ENCODE measurements at regions not wholly inside any gene's neighbourhood (a gene's known extent, or its start where the extent isn't known, plus 50 kb on each side); places are given as distances from the start of the nearest gene placed in this dataset.
"Not testable (repeated sequence)": the region's sequence is repeated elsewhere in the genome, so short reads cannot be mapped to it uniquely, and the experiment has no call there.

- no peak overlapping the region for H3K27ac ChIP-seq (ENCODE audit: low read depth, low read length)
- no peaks in the 10 kb centered on the region for H3K27me3 ChIP-seq (ENCODE audit: control insufficient read depth in 3 of 3, insufficient read depth in 3 of 3, low read length in 3 of 3)
- H3K9me3 ChIP-seq (ENCODE audit: control insufficient read depth in 3 of 3, low read length in 3 of 3) = peaks cover 0 to 2% (median 0%) of the 10 kb centered on the region in 3 donors
- no peaks in the 10 kb centered on the region for H3K4me1 ChIP-seq (ENCODE audit: control insufficient read depth in 3 of 3, insufficient read depth in 3 of 3, low read length in 3 of 3)
- H3K36me3 ChIP-seq (ENCODE audit: control insufficient read depth in 3 of 3, insufficient read depth in 3 of 3, low read length in 3 of 3) = no peaks in the 10 kb centered on the region
- H3K4me3 ChIP-seq (ENCODE audit: low read length in 3 of 3) = no peak overlapping the region
- no peak overlapping the region for H3K9ac ChIP-seq (ENCODE audit: low read depth in 1 of 3, low read length in 3 of 3)
Measured at GRCh38 chr11:82404981-82405380, 328.7 kb downstream of the FAM181B start.

DNA sequence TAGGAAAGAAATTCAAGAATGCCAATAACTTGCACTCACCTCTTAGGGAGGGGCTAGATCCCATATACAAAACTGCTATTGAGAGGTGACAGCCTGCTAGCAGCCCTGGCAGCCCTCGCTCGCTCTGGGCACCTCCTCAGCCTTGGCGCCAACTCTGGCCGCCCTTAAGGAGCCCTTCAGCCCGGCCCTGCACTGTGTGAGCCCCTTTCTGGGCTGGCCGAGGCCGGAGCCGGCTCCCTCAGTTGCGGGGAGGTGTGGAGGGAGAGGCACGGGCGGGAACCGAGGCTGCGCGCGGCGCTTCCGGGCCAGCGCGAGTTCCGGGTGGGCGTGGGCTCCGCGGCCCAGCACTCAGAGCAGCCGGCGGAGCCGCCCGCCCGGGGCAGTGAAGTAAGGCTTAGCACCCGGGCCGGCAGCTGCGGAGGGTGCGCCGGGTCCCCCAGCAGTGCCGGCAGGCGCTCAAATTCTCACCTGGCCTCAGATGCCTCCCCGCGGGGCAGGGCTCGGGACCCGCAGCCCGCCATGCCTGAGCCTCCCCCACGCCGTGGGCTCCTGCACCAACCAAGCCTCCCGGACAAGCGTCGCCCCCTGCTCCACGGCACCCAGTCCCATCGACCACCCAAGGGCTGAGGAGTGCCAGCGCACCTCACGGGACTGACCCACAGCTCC is 329.9 kb downstream of the FAM181B start:
- no peak overlapping the region for H3K9ac ChIP-seq (ENCODE audit: low read depth in 1 of 3, low read length in 3 of 3)
- H3K4me3 ChIP-seq (ENCODE audit: low read length in 3 of 3) = no peak overlapping the region
- no peaks in the 10 kb centered on the region for H3K27me3 ChIP-seq (ENCODE audit: control insufficient read depth in 3 of 3, insufficient read depth in 3 of 3, low read length in 3 of 3)
- H3K4me1 ChIP-seq (ENCODE audit: control insufficient read depth in 3 of 3, insufficient read depth in 3 of 3, low read length in 3 of 3) = no peaks in the 10 kb centered on the region
- no peak overlapping the region for H3K27ac ChIP-seq (ENCODE audit: low read depth, low read length)
- peaks cover 0 to 2% (median 0%) of the 10 kb centered on the region in 3 donors for H3K9me3 ChIP-seq (ENCODE audit: control insufficient read depth in 3 of 3, low read length in 3 of 3)
- H3K36me3 ChIP-seq (ENCODE audit: control insufficient read depth in 3 of 3, insufficient read depth in 3 of 3, low read length in 3 of 3) = no peaks in the 10 kb centered on the region

GRCh38 chr11:82398300-82398815 is 335.3 kb downstream of the FAM181B start:
- Histone ChIP-seq H3K9me3 (ENCODE audit: control insufficient read depth in 3 of 3, low read length in 3 of 3) (peaks cover 0 to 4% (median 2%) of the 10 kb centered on the region in 3 donors), H3K27me3 (ENCODE audit: control insufficient read depth in 3 of 3, insufficient read depth in 3 of 3, low read length in 3 of 3) (no peaks in the 10 kb centered on the region), H3K36me3 (ENCODE audit: control insufficient read depth in 3 of 3, insufficient read depth in 3 of 3, low read length in 3 of 3) (no peaks in the 10 kb centered on the region), H3K4me3 (ENCODE audit: low read length in 3 of 3) (no peak overlapping the region), H3K4me1 (ENCODE audit: control insufficient read depth in 3 of 3, insufficient read depth in 3 of 3, low read length in 3 of 3) (no peaks in the 10 kb centered on the region), H3K27ac (ENCODE audit: low read depth, low read length) (no peak overlapping the region), H3K9ac (ENCODE audit: low read depth in 1 of 3, low read length in 3 of 3) (no peak overlapping the region)

- H3K27ac ChIP-seq (ENCODE audit: low read depth, low read length); H3K27me3 ChIP-seq (ENCODE audit: control insufficient read depth in 3 of 3, insufficient read depth in 3 of 3, low read length in 3 of 3); H3K4me3 ChIP-seq (ENCODE audit: low read length in 3 of 3); H3K36me3 ChIP-seq (ENCODE audit: control insufficient read depth in 3 of 3, insufficient read depth in 3 of 3, low read length in 3 of 3); H3K9ac ChIP-seq (ENCODE audit: low read depth in 1 of 3, low read length in 3 of 3); H3K4me1 ChIP-seq (ENCODE audit: control insufficient read depth in 3 of 3, insufficient read depth in 3 of 3, low read length in 3 of 3): not testable (repeated sequence)
- H3K9me3 ChIP-seq (ENCODE audit: control insufficient read depth in 3 of 3, low read length in 3 of 3) = peaks cover 0 to 11% (median 2%) of the 10 kb centered on the region in 3 donors
Measured at GRCh38 chr11:82396639-82397038, 337.0 kb downstream of the FAM181B start.

DNA sequence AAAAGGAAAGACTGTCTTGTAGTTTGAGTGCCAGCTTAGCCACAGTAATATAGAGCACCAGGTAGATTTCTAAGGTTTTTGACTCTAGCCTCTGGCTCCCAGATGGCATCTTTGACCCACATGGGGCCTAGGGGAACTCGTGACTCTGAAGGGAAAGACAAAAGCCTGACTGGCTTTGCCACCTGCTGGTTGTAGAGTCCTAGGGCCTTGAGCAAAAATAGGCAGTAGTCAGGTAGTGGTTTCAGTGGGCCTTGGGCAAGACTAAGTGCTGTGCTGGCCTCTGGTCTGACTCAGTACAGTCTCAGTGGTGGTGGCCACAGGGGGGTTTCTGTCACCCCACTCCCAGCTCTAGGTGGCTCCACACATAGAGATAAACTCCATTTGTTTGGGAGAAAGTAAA is 349.4 kb downstream of the FAM181B start:
- H3K9me3 ChIP-seq (ENCODE audit: control insufficient read depth in 3 of 3, low read length in 3 of 3) = no peaks in the 10 kb centered on the region
- no peaks in the 10 kb centered on the region for H3K36me3 ChIP-seq (ENCODE audit: control insufficient read depth in 3 of 3, insufficient read depth in 3 of 3, low read length in 3 of 3)
- no peaks in the 10 kb centered on the region for H3K4me1 ChIP-seq (ENCODE audit: control insufficient read depth in 3 of 3, insufficient read depth in 3 of 3, low read length in 3 of 3)
- H3K4me3 ChIP-seq (ENCODE audit: low read length in 3 of 3) = no peak overlapping the region
- H3K27me3 ChIP-seq (ENCODE audit: control insufficient read depth in 3 of 3, insufficient read depth in 3 of 3, low read length in 3 of 3) = no peaks in the 10 kb centered on the region
- H3K9ac ChIP-seq (ENCODE audit: low read depth in 1 of 3, low read length in 3 of 3) = no peak overlapping the region
- no peak overlapping the region for H3K27ac ChIP-seq (ENCODE audit: low read depth, low read length)

- no peaks in the 10 kb centered on the region for H3K36me3 ChIP-seq (ENCODE audit: control insufficient read depth in 3 of 3, insufficient read depth in 3 of 3, low read length in 3 of 3)
- no peak overlapping the region for H3K27ac ChIP-seq (ENCODE audit: low read depth, low read length)
- H3K9ac ChIP-seq (ENCODE audit: low read depth in 1 of 3, low read length in 3 of 3) = no peak overlapping the region
- no peaks in the 10 kb centered on the region for H3K4me1 ChIP-seq (ENCODE audit: control insufficient read depth in 3 of 3, insufficient read depth in 3 of 3, low read length in 3 of 3)
- H3K9me3 ChIP-seq (ENCODE audit: control insufficient read depth in 3 of 3, low read length in 3 of 3) = no peaks in the 10 kb centered on the region
- H3K4me3 ChIP-seq (ENCODE audit: low read length in 3 of 3) = no peak overlapping the region
- H3K27me3 ChIP-seq (ENCODE audit: control insufficient read depth in 3 of 3, insufficient read depth in 3 of 3, low read length in 3 of 3) = no peaks in the 10 kb centered on the region
Measured at GRCh38 chr11:82373781-82374542, 359.7 kb downstream of the FAM181B start.

- no peak overlapping the region for H3K27ac ChIP-seq (ENCODE audit: low read depth, low read length)
- no peaks in the 10 kb centered on the region for H3K27me3 ChIP-seq (ENCODE audit: control insufficient read depth in 3 of 3, insufficient read depth in 3 of 3, low read length in 3 of 3)
- H3K4me3 ChIP-seq (ENCODE audit: low read length in 3 of 3) = no peak overlapping the region
- no peak overlapping the region for H3K9ac ChIP-seq (ENCODE audit: low read depth in 1 of 3, low read length in 3 of 3)
- no peaks in the 10 kb centered on the region for H3K4me1 ChIP-seq (ENCODE audit: control insufficient read depth in 3 of 3, insufficient read depth in 3 of 3, low read length in 3 of 3)
- H3K9me3 ChIP-seq (ENCODE audit: control insufficient read depth in 3 of 3, low read length in 3 of 3) = no peaks in the 10 kb centered on the region
- H3K36me3 ChIP-seq (ENCODE audit: control insufficient read depth in 3 of 3, insufficient read depth in 3 of 3, low read length in 3 of 3) = no peaks in the 10 kb centered on the region
Measured at GRCh38 chr11:82365351-82365750, 368.3 kb downstream of the FAM181B start.

DNA sequence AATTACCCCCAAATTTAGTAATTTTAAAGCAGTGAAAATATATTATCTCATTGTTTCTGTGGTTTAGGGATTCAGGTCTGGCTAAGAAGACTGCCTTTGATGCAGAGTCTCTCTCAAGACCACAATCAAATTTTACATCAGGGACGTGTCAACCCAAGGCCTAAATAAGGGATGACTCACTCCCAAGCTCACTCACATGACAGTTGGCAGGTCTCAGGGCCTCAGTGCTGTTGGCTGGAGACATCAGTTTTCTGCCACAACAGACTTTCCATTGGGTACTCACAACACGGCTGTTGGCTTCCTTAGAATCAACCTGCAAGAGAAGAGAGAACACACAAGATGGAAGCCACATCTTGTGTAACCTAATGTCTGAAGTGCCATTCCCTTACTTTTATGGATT is 377.3 kb downstream of the FAM181B start:
- Histone ChIP-seq H3K9ac (ENCODE audit: low read depth in 1 of 3, low read length in 3 of 3) (no peak overlapping the region), H3K9me3 (ENCODE audit: control insufficient read depth in 3 of 3, low read length in 3 of 3) (no peaks in the 10 kb centered on the region), H3K27me3 (ENCODE audit: control insufficient read depth in 3 of 3, insufficient read depth in 3 of 3, low read length in 3 of 3) (no peaks in the 10 kb centered on the region), H3K4me3 (ENCODE audit: low read length in 3 of 3) (no peak overlapping the region), H3K4me1 (ENCODE audit: control insufficient read depth in 3 of 3, insufficient read depth in 3 of 3, low read length in 3 of 3) (no peaks in the 10 kb centered on the region), H3K36me3 (ENCODE audit: control insufficient read depth in 3 of 3, insufficient read depth in 3 of 3, low read length in 3 of 3) (no peaks in the 10 kb centered on the region), H3K27ac (ENCODE audit: low read depth, low read length) (no peak overlapping the region)

GRCh38 chr11:82355313-82355823 is 378.3 kb downstream of the FAM181B start:
- no peak overlapping the region for H3K4me3 ChIP-seq (ENCODE audit: low read length in 3 of 3)
- H3K9ac ChIP-seq (ENCODE audit: low read depth in 1 of 3, low read length in 3 of 3) = no peak overlapping the region
- no peaks in the 10 kb centered on the region for H3K9me3 ChIP-seq (ENCODE audit: control insufficient read depth in 3 of 3, low read length in 3 of 3)
- H3K36me3 ChIP-seq (ENCODE audit: control insufficient read depth in 3 of 3, insufficient read depth in 3 of 3, low read length in 3 of 3) = no peaks in the 10 kb centered on the region
- no peaks in the 10 kb centered on the region for H3K4me1 ChIP-seq (ENCODE audit: control insufficient read depth in 3 of 3, insufficient read depth in 3 of 3, low read length in 3 of 3)
- H3K27ac ChIP-seq (ENCODE audit: low read depth, low read length) = no peak overlapping the region
- no peaks in the 10 kb centered on the region for H3K27me3 ChIP-seq (ENCODE audit: control insufficient read depth in 3 of 3, insufficient read depth in 3 of 3, low read length in 3 of 3)

GRCh38 chr11:82326853-82327252 is 406.8 kb downstream of the FAM181B start:
- Histone ChIP-seq H3K9ac (ENCODE audit: low read depth in 1 of 3, low read length in 3 of 3) (no peak overlapping the region), H3K27me3 (ENCODE audit: control insufficient read depth in 3 of 3, insufficient read depth in 3 of 3, low read length in 3 of 3) (no peaks in the 10 kb centered on the region), H3K4me3 (ENCODE audit: low read length in 3 of 3) (no peak overlapping the region), H3K36me3 (ENCODE audit: control insufficient read depth in 3 of 3, insufficient read depth in 3 of 3, low read length in 3 of 3) (no peaks in the 10 kb centered on the region), H3K9me3 (ENCODE audit: control insufficient read depth in 3 of 3, low read length in 3 of 3) (no peaks in the 10 kb centered on the region), H3K4me1 (ENCODE audit: control insufficient read depth in 3 of 3, insufficient read depth in 3 of 3, low read length in 3 of 3) (no peaks in the 10 kb centered on the region), H3K27ac (ENCODE audit: low read depth, low read length) (no peak overlapping the region)
